GM12892 (cell line): ENCODE measurements at regions not wholly inside any gene's neighbourhood (a gene's known extent, or its start where the extent isn't known, plus 50 kb on each side); places are given as distances from the start of the nearest gene placed in this dataset.

ENCODE experiments used
- DNase-seq: peaks from one replicate; pipeline ENCODE4 v3.0.0; 2011; ENCODE audit not compliant: insufficient read length
- FAIRE-seq: peaks from 2 replicates; lab custom pipeline; 2011; peaks lifted over from hg19 to GRCh38; lab: Jason Lieb, UNC
- POLR2A ChIP-seq: IDR thresholded peaks from 2 replicates; pipeline ENCODE4 v1.6.1; 2011; ENCODE audit warnings: low read depth, low read length, control low read depth
- POLR2AphosphoS5 ChIP-seq: IDR thresholded peaks from 2 replicates; pipeline ENCODE4 v1.6.1; 2011; ENCODE audit warnings: low read depth, low read length, control low read depth
- TAF1 ChIP-seq: IDR thresholded peaks from 2 replicates; pipeline ENCODE4 v1.6.1; 2011; ENCODE audit warnings: low read depth, mild to moderate bottlenecking, control low read depth, low read length, borderline replicate concordance

- no peak for DNase-seq
- TF ChIP-seq POLR2A (no peak), TAF1 (no peak), POLR2AphosphoS5 (no peak)
- FAIRE-seq = no peak
Observed at GRCh38 chr2:212610872-212611425, 72.3 kb upstream of the ERBB4 start.

GRCh38 chr2:212609479-212609878 lies 70.9 kb upstream of the ERBB4 start:
- FAIRE-seq (no peak), DNase-seq (no peak)
- TF ChIP-seq TAF1 (no peak), POLR2AphosphoS5 (no peak), POLR2A (no peak)

GRCh38 chr2:212607080-212607479 lies 68.5 kb upstream of the ERBB4 start:
- FAIRE-seq (no peak), DNase-seq (no peak)
- TF ChIP-seq POLR2AphosphoS5 (no peak), POLR2A (no peak), TAF1 (no peak)

GRCh38 chr2:212606232-212606631 lies 67.6 kb upstream of the ERBB4 start:
- TF ChIP-seq POLR2A (no peak), TAF1 (no peak), POLR2AphosphoS5 (no peak)
- DNase-seq = no peak
- FAIRE-seq = no peak

- no peak for DNase-seq
- TF ChIP-seq TAF1 (no peak), POLR2A (no peak), POLR2AphosphoS5 (no peak)
- FAIRE-seq = no peak
Observed at GRCh38 chr2:212596688-212597087, 58.1 kb upstream of the ERBB4 start.

GRCh38 chr2:212596276-212596675 lies 57.7 kb upstream of the ERBB4 start:
- TF ChIP-seq POLR2A (no peak), TAF1 (no peak), POLR2AphosphoS5 (no peak)
- FAIRE-seq = no peak
- no peak for DNase-seq

GRCh38 chr2:212595036-212595654 lies 56.5 kb upstream of the ERBB4 start:
- FAIRE-seq = no peak
- TF ChIP-seq TAF1 (no peak), POLR2AphosphoS5 (no peak), POLR2A (no peak)
- no peak for DNase-seq

GRCh38 chr2:212592695-212593094 lies 54.1 kb upstream of the ERBB4 start:
- no peak for DNase-seq

More at GRCh38 chr2:212592695-212593094, 54.1 kb upstream of the ERBB4 start:
- TF ChIP-seq TAF1 = no peak
- no peak for TF ChIP-seq POLR2A
- no peak for TF ChIP-seq POLR2AphosphoS5
- FAIRE-seq = no peak
